GM10248 (cell line): ENCODE measurements at regions not wholly inside any gene's neighbourhood (a gene's known extent, or its start where the extent isn't known, plus 50 kb on each side); places are given as distances from the start of the nearest gene placed in this dataset.

ENCODE experiments used
- CTCF ChIA-PET: fragments of 300-600 bp; sonication (Branson Sonifier 250); formaldehyde crosslinking; extraction: SDS; loops from one replicate; lab custom pipeline; 2021; ENCODE audit warnings: antibody characterized with exemption; lab: Yijun Ruan, JAX
- POLR2A ChIA-PET: fragments of 350-650 bp; sonication (Branson Sonifier 250); formaldehyde crosslinking; extraction: SDS; loops from one replicate; lab custom pipeline; 2020; ENCODE audit warnings: antibody characterized with exemption; lab: Yijun Ruan, JAX
- DNase-seq: peaks from one replicate; pipeline ENCODE4 v3.0.0; 2012; ENCODE audit errors: extremely low spot score
- TF ChIP-seq, protein P1 (sequence below): IDR thresholded peaks from 2 replicates; pipeline ENCODE4 v1.5.1; 2012; ENCODE audit warnings: mild to moderate bottlenecking, low read depth; ENCODE audit errors: extremely low read depth, missing control alignments, control extremely low read depth

DNA sequence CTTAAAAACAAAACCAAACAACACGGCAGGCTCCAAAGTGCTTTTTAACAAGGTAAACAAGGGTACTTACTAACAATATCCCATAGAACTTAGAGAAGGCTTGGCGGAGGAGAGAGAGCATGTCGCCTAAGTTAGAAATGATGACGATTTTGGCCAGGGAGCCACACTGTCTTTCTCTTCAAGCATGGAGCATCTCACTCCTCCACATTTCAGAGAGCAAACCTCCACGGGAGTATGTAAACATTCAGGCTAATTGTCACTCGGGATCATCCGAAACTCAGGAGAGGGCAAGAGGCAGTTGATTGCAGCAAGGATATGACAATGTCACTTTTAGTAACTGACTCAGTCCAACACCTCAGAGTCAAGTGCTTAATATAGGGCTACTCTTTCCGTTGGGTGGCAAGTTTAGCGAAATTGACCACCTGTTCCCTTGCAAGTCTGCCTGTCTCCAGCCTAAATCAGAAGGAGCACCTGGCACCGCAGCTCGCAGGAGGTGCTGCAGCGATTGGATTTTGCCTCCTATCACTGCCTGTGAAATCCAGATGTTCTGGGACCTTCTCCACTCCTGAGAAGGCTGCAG lies 65.8 kb upstream of the RPS6KA2 start:
- CTCF ChIA-PET, result interaction anchor here (1.2 kb wide), 1 partner anchor 11 kb away, joined by 3 read pairs; no protein-coding TSS in a partner anchor
- POLR2A ChIA-PET, result no interaction called here
- TF ChIP-seq, protein P1, sequence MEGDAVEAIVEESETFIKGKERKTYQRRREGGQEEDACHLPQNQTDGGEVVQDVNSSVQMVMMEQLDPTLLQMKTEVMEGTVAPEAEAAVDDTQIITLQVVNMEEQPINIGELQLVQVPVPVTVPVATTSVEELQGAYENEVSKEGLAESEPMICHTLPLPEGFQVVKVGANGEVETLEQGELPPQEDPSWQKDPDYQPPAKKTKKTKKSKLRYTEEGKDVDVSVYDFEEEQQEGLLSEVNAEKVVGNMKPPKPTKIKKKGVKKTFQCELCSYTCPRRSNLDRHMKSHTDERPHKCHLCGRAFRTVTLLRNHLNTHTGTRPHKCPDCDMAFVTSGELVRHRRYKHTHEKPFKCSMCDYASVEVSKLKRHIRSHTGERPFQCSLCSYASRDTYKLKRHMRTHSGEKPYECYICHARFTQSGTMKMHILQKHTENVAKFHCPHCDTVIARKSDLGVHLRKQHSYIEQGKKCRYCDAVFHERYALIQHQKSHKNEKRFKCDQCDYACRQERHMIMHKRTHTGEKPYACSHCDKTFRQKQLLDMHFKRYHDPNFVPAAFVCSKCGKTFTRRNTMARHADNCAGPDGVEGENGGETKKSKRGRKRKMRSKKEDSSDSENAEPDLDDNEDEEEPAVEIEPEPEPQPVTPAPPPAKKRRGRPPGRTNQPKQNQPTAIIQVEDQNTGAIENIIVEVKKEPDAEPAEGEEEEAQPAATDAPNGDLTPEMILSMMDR, result no peak
- no peak for DNase-seq

DNA sequence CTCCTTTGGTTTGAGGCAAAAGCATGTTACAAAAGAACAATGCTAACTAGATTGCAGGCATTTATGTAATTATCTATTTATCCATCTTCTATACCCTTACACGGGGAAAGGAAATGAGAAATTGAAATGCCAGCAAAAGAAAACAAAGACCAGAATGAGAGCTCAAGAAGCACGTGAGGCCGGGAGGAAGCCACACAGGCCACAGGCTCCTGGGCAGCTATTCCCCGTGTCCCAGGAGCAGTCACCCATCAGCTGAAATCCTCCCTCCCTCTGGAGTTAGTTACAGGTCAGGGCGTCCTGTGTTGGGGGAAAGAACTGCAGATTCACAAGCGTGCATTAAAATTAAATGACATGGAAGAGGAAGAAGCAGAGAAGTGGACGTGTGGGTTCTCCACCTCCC lies 64.7 kb upstream of the RPS6KA2 start:
- TF ChIP-seq, protein P1, result no peak
- CTCF ChIA-PET, result interaction anchor here (1.2 kb wide), 1 partner anchor 10 kb away, joined by 3 read pairs; no protein-coding TSS in a partner anchor
- DNase-seq, result no peak
- POLR2A ChIA-PET, result no interaction called here

DNA sequence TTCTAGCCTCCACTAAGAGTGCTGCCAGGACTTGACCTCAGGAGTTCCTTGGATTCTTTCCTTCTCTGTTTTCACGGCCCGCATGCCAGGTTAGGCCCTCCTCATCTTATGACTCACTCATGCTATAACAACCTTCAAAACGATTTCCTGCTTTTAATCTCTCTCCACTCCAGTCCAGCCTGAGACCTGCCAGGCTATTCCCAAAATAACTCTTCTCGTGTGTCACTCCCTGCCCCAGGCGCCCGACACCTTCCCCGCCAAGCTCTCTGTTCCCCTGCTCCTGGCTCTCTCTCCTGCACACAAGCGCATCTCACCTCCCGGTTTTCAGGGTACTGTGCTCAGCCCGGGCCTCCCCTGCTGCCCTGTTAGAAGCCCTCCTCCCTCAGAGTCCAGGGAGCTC lies 64.1 kb upstream of the RPS6KA2 start:
- TF ChIP-seq, protein P1, result no peak
- POLR2A ChIA-PET, result no interaction called here
- CTCF ChIA-PET, result no interaction called here
- DNase-seq, result no peak

DNA sequence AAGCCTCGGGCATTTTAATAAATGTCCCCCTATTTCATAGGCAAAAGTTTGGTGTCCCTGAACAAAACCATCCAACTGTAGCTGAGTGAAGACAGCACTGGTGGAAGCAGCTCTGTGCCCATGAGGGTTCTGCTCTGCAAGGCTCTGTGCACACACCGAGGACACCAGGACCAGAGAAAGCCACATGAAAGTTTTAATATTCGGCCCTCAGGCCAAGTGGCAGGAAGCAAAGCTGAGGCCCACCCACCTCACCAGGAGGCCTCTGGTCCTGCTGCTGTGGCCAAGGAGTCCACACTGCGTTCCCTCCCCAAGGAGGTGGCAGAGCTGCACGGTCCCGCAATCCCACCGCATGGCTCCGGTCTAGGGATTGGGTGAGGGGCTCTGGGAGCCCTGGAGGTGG lies 62.6 kb upstream of the RPS6KA2 start:
- TF ChIP-seq, protein P1, result no peak
- ChIA-PET POLR2A (no interaction called here), CTCF (interaction anchor here (1.2 kb wide), 1 partner anchor 12 kb away, joined by 3 read pairs; no protein-coding TSS in a partner anchor)
- no peak for DNase-seq

DNA sequence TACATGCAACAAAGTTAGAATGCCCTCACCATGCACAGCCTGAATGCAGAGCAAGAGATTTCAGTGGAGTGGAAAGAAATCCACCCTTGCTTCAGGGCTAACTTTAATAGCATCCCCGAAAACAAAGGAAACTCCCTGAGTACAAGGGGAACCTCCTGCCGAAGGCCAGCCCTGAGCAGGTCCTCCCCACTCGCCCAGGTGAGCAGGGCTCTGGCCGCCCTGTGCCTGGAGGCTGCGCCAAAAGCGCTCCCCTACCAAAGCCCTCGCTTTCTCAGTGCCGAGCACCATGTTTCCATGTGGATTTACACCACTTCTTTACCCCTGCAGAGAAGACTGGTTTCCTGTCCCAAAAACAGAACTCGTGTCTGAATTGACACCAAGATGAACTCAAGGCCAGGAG lies 61.9 kb upstream of the RPS6KA2 start:
- no peak for DNase-seq
- TF ChIP-seq, protein P1, result no peak
- CTCF ChIA-PET, result no interaction called here
- POLR2A ChIA-PET, result no interaction called here

DNA sequence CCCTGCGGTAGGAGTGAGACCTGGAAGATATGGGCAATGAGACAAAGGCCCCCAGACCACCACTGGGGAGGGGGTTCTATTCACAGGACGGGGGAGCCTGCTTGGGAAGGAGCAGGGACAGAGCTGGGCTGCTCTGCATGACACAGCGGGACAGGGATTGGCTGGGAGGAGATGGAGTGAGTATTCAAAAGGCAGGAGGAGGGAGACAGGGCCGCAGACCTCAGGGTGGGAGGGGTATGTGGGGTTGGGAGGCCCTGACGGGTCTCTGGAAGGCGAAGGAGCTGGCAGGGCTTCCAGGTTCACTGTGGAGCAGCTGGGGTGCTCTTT lies 60.8 kb upstream of the RPS6KA2 start:
- CTCF ChIA-PET, result no interaction called here
- TF ChIP-seq, protein P1, result no peak
- no peak for DNase-seq
- POLR2A ChIA-PET, result no interaction called here
